Spleen (tissue), 11 donors: ENCODE measurements at regions not wholly inside any gene's neighbourhood (a gene's known extent, or its start where the extent isn't known, plus 50 kb on each side); places are given as distances from the start of the nearest gene placed in this dataset.

Source experiments
- DNase-seq: peaks from one replicate; pipeline ENCODE4 v3.0.0-alpha.2; 2020
- H3K27ac ChIP-seq, 8 donors: fragments of 200-600 bp; sonication (generic) in 7 of 8; 1 replicate in 4 of 8; 2 replicates in 4 of 8; pipeline versions ENCODE4 v1.5.0 to v1.8.0; 2016 to 2021; ENCODE audit warnings: inconsistent platforms in 4 of 8, mild to moderate bottlenecking in 4 of 8, moderate library complexity in 1 of 8
- H3K27me3 ChIP-seq, 7 donors: fragments of 200-600 bp; sonication (generic) in 6 of 7; replicated peaks in 1 of 7; 1 replicate in 4 of 7; 2 replicates in 3 of 7; pipeline versions ENCODE4 v1.5.0 to v1.8.0; 2016 to 2021; ENCODE audit warnings: inconsistent platforms in 3 of 7, mild to moderate bottlenecking in 1 of 7
- H3K36me3 ChIP-seq, 6 donors: fragments of 200-600 bp; sonication (generic) in 5 of 6; 1 replicate in 4 of 6; 2 replicates in 2 of 6; pipeline versions ENCODE4 v1.5.0 to v1.8.0; 2016 to 2021; ENCODE audit warnings: inconsistent platforms in 2 of 6
- H3K4me1 ChIP-seq, 6 donors: fragments of 200-600 bp; sonication (generic) in 5 of 6; 1 replicate in 3 of 6; 2 replicates in 3 of 6; pipeline versions ENCODE4 v1.5.0 to v1.8.0; 2016 to 2021; ENCODE audit warnings: inconsistent platforms in 3 of 6
- H3K4me3 ChIP-seq, 8 donors: fragments of 200-600 bp; sonication (generic) in 7 of 8; 1 replicate in 4 of 8; 2 replicates in 4 of 8; pipeline versions ENCODE4 v1.5.0 to v1.8.0; 2016 to 2021; ENCODE audit warnings: inconsistent platforms in 4 of 8, mild to moderate bottlenecking in 4 of 8, moderate library complexity in 2 of 8
- H3K9me3 ChIP-seq, 8 donors: fragments of 200-600 bp; sonication (generic) in 7 of 8; 1 replicate in 4 of 8; 2 replicates in 4 of 8; pipeline versions ENCODE4 v1.5.0 to v1.8.0; 2016 to 2021; ENCODE audit warnings: inconsistent platforms in 4 of 8
- CTCF ChIP-seq, 11 experiments: fragments of 200-600 bp in 7 of 11; fragments of 450-650 bp in 4 of 11; sonication (generic) in 4 of 11; IDR thresholded peaks in 8 of 11; conservative IDR thresholded peaks in 3 of 11; 1 replicate in 7 of 11; 2 replicates in 4 of 11; pipeline versions ENCODE4 v1.4.0 to v1.8.0; 2016 to 2021; ENCODE audit warnings: antibody characterized with exemption in 11 of 11, inconsistent platforms in 4 of 11, mild to moderate bottlenecking in 1 of 11
- POLR2A ChIP-seq, 3 donors: fragments of 450-650 bp; IDR thresholded peaks; one replicate each; pipeline ENCODE4 v1.5.1; 2017; ENCODE audit warnings: antibody characterized with exemption in 3 of 3, mild to moderate bottlenecking in 1 of 3
- POLR2AphosphoS5 ChIP-seq, 3 donors: sonication (generic); formaldehyde crosslinking; IDR thresholded peaks; one replicate each; pipeline ENCODE4 v1.5.1; 2017; ENCODE audit warnings: antibody characterized with exemption in 3 of 3
- WGBS, 5 donors: extraction: QIAGEN DNeasy Blood & Tissue Kit in 3 of 5; methylation state at CpG; one replicate each; pipeline versions ENCODE4 v1.1.5 to v1.1.7; 2013 to 2018; 5-methylcytosine and 5-hydroxymethylcytosine counted together
- intact Hi-C: fragments of 100-400 bp; cut with DNase I; formaldehyde crosslinking; loops from one replicate; pipeline ENCODE4 v1.15.0; 2023; ENCODE audit warnings: low total_unique reads
- donor health status: healthy with polysubstance abuse.
- donor health status: DM: no; HTN: no; CAD: no; lungs with moderate emphysema.
- donor health status: DM: no; HTN: no; CAD: no.
- donor health status: Bipolar disorder and iron deficiency.
- donor health status: healthy.
- donor health status: DM: no; HTN: no; CAD: no.
- donor health status: DM: yes; HTN: yes; CAD: no.

- intact Hi-C loops = no loop called here
- DNase-seq = no peak
- no peaks in the 10 kb centered on the region for H3K4me1 ChIP-seq
- no peak overlapping the region for H3K27ac ChIP-seq
- no peaks in the 10 kb centered on the region for H3K36me3 ChIP-seq
- TF ChIP-seq POLR2AphosphoS5 (IDR thresholded peaks at IDR 0.05) = no peak
- no peak for TF ChIP-seq POLR2A (IDR thresholded peaks at IDR 0.05)
- TF ChIP-seq CTCF (IDR thresholded peaks at IDR 0.05 in 8 of 11, conservative IDR thresholded peaks at IDR 0.05 in 3 of 11) = no peak
- peaks cover 0 to 5% (median 0%) of the 10 kb centered on the region in 8 donors for H3K9me3 ChIP-seq
- H3K4me3 ChIP-seq = no peak overlapping the region
- WGBS, 5 donors = 63 to 93% (median 83%) methylated on average over 3 of the region's 3 CpGs
- H3K27me3 ChIP-seq = no peaks in the 10 kb centered on the region
These were observed 344.6 kb upstream of the C11orf87 start for GRCh38 chr11:109077291-109077920.

- H3K36me3 ChIP-seq = no peaks in the 10 kb centered on the region
- no peaks in the 10 kb centered on the region for H3K27me3 ChIP-seq
- no peak overlapping the region for H3K4me3 ChIP-seq
- H3K27ac ChIP-seq = no peak overlapping the region
- H3K4me1 ChIP-seq = no peaks in the 10 kb centered on the region
- intact Hi-C loops = no loop called here
- 78 to 89% (median 83%) methylated on average over 5 of the region's 5 CpGs for whole genome bisulfite sequencing, 5 donors
- TF ChIP-seq CTCF (IDR thresholded peaks at IDR 0.05 in 8 of 11, conservative IDR thresholded peaks at IDR 0.05 in 3 of 11) (no peak), POLR2A (IDR thresholded peaks at IDR 0.05) (no peak)
- no peak for DNase-seq
- peaks cover 0 to 19% (median 9%) of the 10 kb centered on the region in 8 donors for H3K9me3 ChIP-seq
These were observed 336.1 kb upstream of the C11orf87 start for GRCh38 chr11:109085708-109086373.

- WGBS, 5 donors = 81 to 89% (median 82%) methylated on average over 1 of the region's 1 CpG
- intact Hi-C loops = no loop called here
- H3K9me3 ChIP-seq = peaks cover 0 to 19% (median 9%) of the 10 kb centered on the region in 8 donors
- no peak for DNase-seq
- H3K36me3 ChIP-seq = no peaks in the 10 kb centered on the region
- TF ChIP-seq POLR2A (IDR thresholded peaks at IDR 0.05) (no peak), POLR2AphosphoS5 (IDR thresholded peaks at IDR 0.05) (no peak), CTCF (IDR thresholded peaks at IDR 0.05 in 8 of 11, conservative IDR thresholded peaks at IDR 0.05 in 3 of 11) (no peak)
- no peaks in the 10 kb centered on the region for H3K4me1 ChIP-seq
- H3K27ac ChIP-seq = no peak overlapping the region
- no peak overlapping the region for H3K4me3 ChIP-seq
- H3K27me3 ChIP-seq = no peaks in the 10 kb centered on the region
These were observed 335.1 kb upstream of the C11orf87 start for GRCh38 chr11:109086931-109087330.

- H3K36me3 ChIP-seq = no peaks in the 10 kb centered on the region
- H3K27ac ChIP-seq = no peak overlapping the region
- intact Hi-C loops = no loop called here
- H3K4me1 ChIP-seq = no peaks in the 10 kb centered on the region
- WGBS, 5 donors = 54 to 80% (median 64%) methylated on average over 2 of the region's 2 CpGs
- H3K9me3 ChIP-seq = peaks cover 0 to 19% (median 9%) of the 10 kb centered on the region in 8 donors
- TF ChIP-seq CTCF (IDR thresholded peaks at IDR 0.05 in 8 of 11, conservative IDR thresholded peaks at IDR 0.05 in 3 of 11) (no peak), POLR2A (IDR thresholded peaks at IDR 0.05) (no peak), POLR2AphosphoS5 (IDR thresholded peaks at IDR 0.05) (no peak)
- H3K4me3 ChIP-seq = no peak overlapping the region
- H3K27me3 ChIP-seq = no peaks in the 10 kb centered on the region
- no peak for DNase-seq
These were observed 333.9 kb upstream of the C11orf87 start for GRCh38 chr11:109088086-109088485.
